Activated CD4-positive, CD25-positive, alpha-beta regulatory T cell treated with anti-CD3 and anti-CD28 coated beads, Interleukin-2, amount 50 U/mL, for 24 hours (primary cell): ENCODE measurements at regions not wholly inside any gene's neighbourhood (a gene's known extent, or its start where the extent isn't known, plus 50 kb on each side); places are given as distances from the start of the nearest gene placed in this dataset.

Experiments used
- ATAC-seq, 2 donors: fragments of 150-1000 bp; cut with Tn5 transposase; one replicate each; pipeline ENCODE4 v1.10.0; 2021; ENCODE audit warnings: mild to moderate bottlenecking in 1 of 2, moderate library complexity in 1 of 2

- peak; percentile 96 for ATAC-seq
These were observed 175.3 kb downstream of the QDPR start for GRCh38 chr4:17336524-17336961.

GRCh38 chr4:17336069-17336468 lies 175.8 kb downstream of the QDPR start:
- ATAC-seq: no peak

GRCh38 chr4:17335371-17335770 lies 176.5 kb downstream of the QDPR start:
- ATAC-seq: no peak

GRCh38 chr4:17332478-17332877 lies 179.4 kb downstream of the QDPR start:
- no peak for ATAC-seq

- ATAC-seq: no peak
These were observed 182.8 kb downstream of the QDPR start for GRCh38 chr4:17329046-17329445.

GRCh38 chr4:17328141-17328815 lies 183.6 kb downstream of the QDPR start:
- no peak for ATAC-seq

- no peak for ATAC-seq
These were observed 184.3 kb downstream of the QDPR start for GRCh38 chr4:17327591-17327990.

- ATAC-seq: no peak
These were observed 185.1 kb downstream of the QDPR start for GRCh38 chr4:17326756-17327155.

GRCh38 chr4:17325098-17325497 lies 186.8 kb downstream of the QDPR start:
- ATAC-seq: no peak

- peak; percentile 33 to 38 for ATAC-seq
These were observed 187.5 kb downstream of the QDPR start for GRCh38 chr4:17324386-17324830.

- no peak for ATAC-seq
These were observed 188.1 kb downstream of the QDPR start for GRCh38 chr4:17323554-17324385.

- no peak for ATAC-seq
These were observed 189.4 kb downstream of the QDPR start for GRCh38 chr4:17322514-17322913.

GRCh38 chr4:17320046-17320445 lies 191.8 kb downstream of the QDPR start:
- ATAC-seq: no peak

GRCh38 chr4:17317526-17317925 lies 194.4 kb downstream of the QDPR start:
- ATAC-seq: no peak

GRCh38 chr4:17316566-17316965 lies 195.3 kb downstream of the QDPR start:
- ATAC-seq: no peak

GRCh38 chr4:17315459-17315858 lies 196.4 kb downstream of the QDPR start:
- no peak for ATAC-seq

GRCh38 chr4:17313194-17313593 lies 198.7 kb downstream of the QDPR start:
- ATAC-seq: no peak

- no peak for ATAC-seq
These were observed 201.6 kb downstream of the QDPR start for GRCh38 chr4:17310269-17310652.

- no peak for ATAC-seq
These were observed 202.2 kb downstream of the QDPR start for GRCh38 chr4:17309567-17310268.

GRCh38 chr4:17301869-17302268 lies 210.0 kb downstream of the QDPR start:
- ATAC-seq: no peak

- no peak for ATAC-seq
These were observed 210.6 kb downstream of the QDPR start for GRCh38 chr4:17301266-17301665.

GRCh38 chr4:17296921-17297890 lies 214.7 kb downstream of the QDPR start:
- ATAC-seq: no peak
